GM19193 (cell line): ENCODE measurements at regions not wholly inside any gene's neighbourhood (a gene's known extent, or its start where the extent isn't known, plus 50 kb on each side); places are given as distances from the start of the nearest gene placed in this dataset.

Experiments
- POLR2A ChIP-seq: IDR thresholded peaks from 4 replicates; pipeline ENCODE4 v1.6.1; 2011; ENCODE audit not compliant: insufficient read depth, insufficient read length; ENCODE audit errors: extremely low read depth

GRCh38 chr3:106981392-106981791, 395.8 kb upstream of the CCDC54 start:
- no peak for TF ChIP-seq POLR2A

GRCh38 chr3:106985721-106986120, 391.5 kb upstream of the CCDC54 start:
- no peak for TF ChIP-seq POLR2A

GRCh38 chr3:107001635-107002034, 375.6 kb upstream of the CCDC54 start:
- no peak for TF ChIP-seq POLR2A

- TF ChIP-seq POLR2A = no peak
Measured at GRCh38 chr3:107008213-107008612, 369.0 kb upstream of the CCDC54 start.

GRCh38 chr3:107013641-107014040, 363.6 kb upstream of the CCDC54 start:
- no peak for TF ChIP-seq POLR2A

- no peak for TF ChIP-seq POLR2A
Measured at GRCh38 chr3:107024551-107025026, 352.6 kb upstream of the CCDC54 start.

GRCh38 chr3:107025961-107026360, 351.3 kb upstream of the CCDC54 start:
- TF ChIP-seq POLR2A = no peak

- TF ChIP-seq POLR2A = no peak
Measured at GRCh38 chr3:107028086-107028485, 349.2 kb upstream of the CCDC54 start.

- TF ChIP-seq POLR2A = no peak
Measured at GRCh38 chr3:107028626-107029025, 348.6 kb upstream of the CCDC54 start.

GRCh38 chr3:107032111-107032510, 345.1 kb upstream of the CCDC54 start:
- TF ChIP-seq POLR2A = no peak

GRCh38 chr3:107034142-107034541, 343.1 kb upstream of the CCDC54 start:
- no peak for TF ChIP-seq POLR2A

- no peak for TF ChIP-seq POLR2A
Measured at GRCh38 chr3:107035176-107035575, 342.1 kb upstream of the CCDC54 start.

GRCh38 chr3:107044677-107045076, 332.6 kb upstream of the CCDC54 start:
- TF ChIP-seq POLR2A = no peak

GRCh38 chr3:107045791-107046190, 331.4 kb upstream of the CCDC54 start:
- TF ChIP-seq POLR2A = no peak

- no peak for TF ChIP-seq POLR2A
Measured at GRCh38 chr3:107055181-107055942, 321.9 kb upstream of the CCDC54 start.

GRCh38 chr3:107061466-107061865, 315.8 kb upstream of the CCDC54 start:
- TF ChIP-seq POLR2A = no peak

- no peak for TF ChIP-seq POLR2A
Measured at GRCh38 chr3:107062310-107062709, 314.9 kb upstream of the CCDC54 start.
